SK-N-MC (cell line): ENCODE measurements at regions not wholly inside any gene's neighbourhood (a gene's known extent, or its start where the extent isn't known, plus 50 kb on each side); places are given as distances from the start of the nearest gene placed in this dataset.

Experiments used
- EZH2 ChIP-seq: fragments of 200-600 bp; sonication (generic); IDR thresholded peaks from one replicate; pipeline ENCODE4 v1.6.1; 2017; ENCODE audit warnings: antibody characterized with exemption
- POLR2AphosphoS5 ChIP-seq: IDR thresholded peaks from 2 replicates; pipeline ENCODE4 v1.6.1; 2012; ENCODE audit warnings: mild to moderate bottlenecking, low read depth, low read length, borderline replicate concordance

- TF ChIP-seq EZH2 (no peak), POLR2AphosphoS5 (no peak)
Measured at GRCh38 chr7:106415433-106415832, 130.7 kb upstream of the NAMPT start.
